ENCODE measurements at regions not wholly inside any gene's neighbourhood (a gene's known extent, or its start where the extent isn't known, plus 50 kb on each side); places are given as distances from the start of the nearest gene placed in this dataset.
"Not testable (repeated sequence)": the region's sequence is repeated elsewhere in the genome, so short reads cannot be mapped to it uniquely, and the experiment has no call there.

- H3K27me3 ChIP-seq (ENCODE audit: control insufficient read depth in 2 of 2, insufficient read depth in 1 of 2, low read length in 1 of 2) = no peaks in the 10 kb centered on the region
- H3K9me3 ChIP-seq (ENCODE audit: control insufficient read depth in 2 of 2, insufficient read depth in 1 of 2, low read length in 1 of 2) = peaks cover 0 to 9% of the 10 kb centered on the region in 2 donors
- 91% methylated on average over 5 of the region's 5 CpGs for WGBS
- no peak overlapping the region for H3K27ac ChIP-seq (ENCODE audit: low read depth in 1 of 2, low read length in 1 of 2)
- DNase-seq (ENCODE audit: low read depth in 6 of 9, low spot score in 9 of 9) = no peak
- H3K36me3 ChIP-seq (ENCODE audit: control insufficient read depth in 2 of 2, insufficient read depth in 2 of 2, low read length in 1 of 2) = no peaks in the 10 kb centered on the region
- no peak overlapping the region for H3K4me3 ChIP-seq (ENCODE audit: low read length in 2 of 2)
- H3K4me1 ChIP-seq (ENCODE audit: control insufficient read depth in 2 of 2, insufficient read depth in 2 of 2, low read length in 2 of 2) = no peaks in the 10 kb centered on the region
Observed at GRCh38 chr4:79248610-79249009, 77.3 kb downstream of the NAA11 start.

GRCh38 chr4:79247695-79248394 lies 78.0 kb downstream of the NAA11 start:
- H3K27me3 ChIP-seq (ENCODE audit: control insufficient read depth in 2 of 2, insufficient read depth in 1 of 2, low read length in 1 of 2) = no peaks in the 10 kb centered on the region
- peaks cover 0 to 9% of the 10 kb centered on the region in 2 donors for H3K9me3 ChIP-seq (ENCODE audit: control insufficient read depth in 2 of 2, insufficient read depth in 1 of 2, low read length in 1 of 2)
- no peak overlapping the region for H3K4me3 ChIP-seq (ENCODE audit: low read length in 2 of 2)
- H3K27ac ChIP-seq (ENCODE audit: low read depth in 1 of 2, low read length in 1 of 2) = no peak overlapping the region
- H3K36me3 ChIP-seq (ENCODE audit: control insufficient read depth in 2 of 2, insufficient read depth in 2 of 2, low read length in 1 of 2) = no peaks in the 10 kb centered on the region
- H3K4me1 ChIP-seq (ENCODE audit: control insufficient read depth in 2 of 2, insufficient read depth in 2 of 2, low read length in 2 of 2) = no peaks in the 10 kb centered on the region
- 93% methylated on average over 6 of the region's 6 CpGs for WGBS
- no peak for DNase-seq (ENCODE audit: low read depth in 6 of 9, low spot score in 9 of 9)

GRCh38 chr4:79245200-79245940 lies 80.5 kb downstream of the NAA11 start:
- not testable (repeated sequence) for H3K36me3 ChIP-seq (ENCODE audit: control insufficient read depth in 2 of 2, insufficient read depth in 2 of 2, low read length in 1 of 2); H3K9me3 ChIP-seq (ENCODE audit: control insufficient read depth in 2 of 2, insufficient read depth in 1 of 2, low read length in 1 of 2); H3K4me3 ChIP-seq (ENCODE audit: low read length in 2 of 2); H3K4me1 ChIP-seq (ENCODE audit: control insufficient read depth in 2 of 2, insufficient read depth in 2 of 2, low read length in 2 of 2); H3K27ac ChIP-seq (ENCODE audit: low read depth in 1 of 2, low read length in 1 of 2); DNase-seq (ENCODE audit: low read depth in 6 of 9, low spot score in 9 of 9); H3K27me3 ChIP-seq (ENCODE audit: control insufficient read depth in 2 of 2, insufficient read depth in 1 of 2, low read length in 1 of 2)
- 93% methylated on average over 44 of the region's 44 CpGs for WGBS

GRCh38 chr4:79241846-79242245 lies 84.0 kb downstream of the NAA11 start:
- no peak overlapping the region for H3K4me3 ChIP-seq (ENCODE audit: low read length in 2 of 2)
- 75% methylated on average over 3 of the region's 3 CpGs for WGBS
- H3K4me1 ChIP-seq (ENCODE audit: control insufficient read depth in 2 of 2, insufficient read depth in 2 of 2, low read length in 2 of 2) = no peaks in the 10 kb centered on the region
- H3K27ac ChIP-seq (ENCODE audit: low read depth in 1 of 2, low read length in 1 of 2) = no peak overlapping the region
- DNase-seq (ENCODE audit: low read depth in 6 of 9, low spot score in 9 of 9) = no peak
- no peaks in the 10 kb centered on the region for H3K27me3 ChIP-seq (ENCODE audit: control insufficient read depth in 2 of 2, insufficient read depth in 1 of 2, low read length in 1 of 2)
- H3K9me3 ChIP-seq (ENCODE audit: control insufficient read depth in 2 of 2, insufficient read depth in 1 of 2, low read length in 1 of 2) = peaks cover 0 to 9% of the 10 kb centered on the region in 2 donors
- H3K36me3 ChIP-seq (ENCODE audit: control insufficient read depth in 2 of 2, insufficient read depth in 2 of 2, low read length in 1 of 2) = no peaks in the 10 kb centered on the region

- no peak for DNase-seq (ENCODE audit: low read depth in 6 of 9, low spot score in 9 of 9)
- Histone ChIP-seq H3K27me3 (ENCODE audit: control insufficient read depth in 2 of 2, insufficient read depth in 1 of 2, low read length in 1 of 2) (no peaks in the 10 kb centered on the region), H3K9me3 (ENCODE audit: control insufficient read depth in 2 of 2, insufficient read depth in 1 of 2, low read length in 1 of 2) (no peaks in the 10 kb centered on the region), H3K4me1 (ENCODE audit: control insufficient read depth in 2 of 2, insufficient read depth in 2 of 2, low read length in 2 of 2) (no peaks in the 10 kb centered on the region), H3K36me3 (ENCODE audit: control insufficient read depth in 2 of 2, insufficient read depth in 2 of 2, low read length in 1 of 2) (no peaks in the 10 kb centered on the region), H3K4me3 (ENCODE audit: low read length in 2 of 2) (no peak overlapping the region), H3K27ac (ENCODE audit: low read depth in 1 of 2, low read length in 1 of 2) (no peak overlapping the region)
- 77% methylated on average over 2 of the region's 2 CpGs for WGBS
Observed at GRCh38 chr4:79237851-79238250, 88.0 kb downstream of the NAA11 start.

GRCh38 chr4:79236785-79237184 lies 89.1 kb downstream of the NAA11 start:
- H3K27ac ChIP-seq (ENCODE audit: low read depth in 1 of 2, low read length in 1 of 2) = no peak overlapping the region
- no peaks in the 10 kb centered on the region for H3K9me3 ChIP-seq (ENCODE audit: control insufficient read depth in 2 of 2, insufficient read depth in 1 of 2, low read length in 1 of 2)
- no peaks in the 10 kb centered on the region for H3K36me3 ChIP-seq (ENCODE audit: control insufficient read depth in 2 of 2, insufficient read depth in 2 of 2, low read length in 1 of 2)
- no peak overlapping the region for H3K4me3 ChIP-seq (ENCODE audit: low read length in 2 of 2)
- no peak for DNase-seq (ENCODE audit: low read depth in 6 of 9, low spot score in 9 of 9)
- no peaks in the 10 kb centered on the region for H3K4me1 ChIP-seq (ENCODE audit: control insufficient read depth in 2 of 2, insufficient read depth in 2 of 2, low read length in 2 of 2)
- H3K27me3 ChIP-seq (ENCODE audit: control insufficient read depth in 2 of 2, insufficient read depth in 1 of 2, low read length in 1 of 2) = no peaks in the 10 kb centered on the region
- 94% methylated on average over 1 of the region's 1 CpG for WGBS

- Histone ChIP-seq H3K27ac (ENCODE audit: low read depth in 1 of 2, low read length in 1 of 2) (no peak overlapping the region), H3K4me1 (ENCODE audit: control insufficient read depth in 2 of 2, insufficient read depth in 2 of 2, low read length in 2 of 2) (no peaks in the 10 kb centered on the region), H3K27me3 (ENCODE audit: control insufficient read depth in 2 of 2, insufficient read depth in 1 of 2, low read length in 1 of 2) (no peaks in the 10 kb centered on the region), H3K36me3 (ENCODE audit: control insufficient read depth in 2 of 2, insufficient read depth in 2 of 2, low read length in 1 of 2) (no peaks in the 10 kb centered on the region), H3K4me3 (ENCODE audit: low read length in 2 of 2) (no peak overlapping the region), H3K9me3 (ENCODE audit: control insufficient read depth in 2 of 2, insufficient read depth in 1 of 2, low read length in 1 of 2) (no peaks in the 10 kb centered on the region)
- no peak for DNase-seq (ENCODE audit: low read depth in 6 of 9, low spot score in 9 of 9)
- WGBS = 91% methylated on average over 4 of the region's 4 CpGs
Observed at GRCh38 chr4:79235095-79235494, 90.8 kb downstream of the NAA11 start.

- H3K36me3 ChIP-seq (ENCODE audit: control insufficient read depth in 2 of 2, insufficient read depth in 2 of 2, low read length in 1 of 2) = no peaks in the 10 kb centered on the region
- H3K27me3 ChIP-seq (ENCODE audit: control insufficient read depth in 2 of 2, insufficient read depth in 1 of 2, low read length in 1 of 2) = no peaks in the 10 kb centered on the region
- no peak for DNase-seq (ENCODE audit: low read depth in 6 of 9, low spot score in 9 of 9)
- H3K4me3 ChIP-seq (ENCODE audit: low read length in 2 of 2) = no peak overlapping the region
- H3K4me1 ChIP-seq (ENCODE audit: control insufficient read depth in 2 of 2, insufficient read depth in 2 of 2, low read length in 2 of 2) = no peaks in the 10 kb centered on the region
- WGBS = 98% methylated on average over 2 of the region's 2 CpGs
- H3K9me3 ChIP-seq (ENCODE audit: control insufficient read depth in 2 of 2, insufficient read depth in 1 of 2, low read length in 1 of 2) = no peaks in the 10 kb centered on the region
- H3K27ac ChIP-seq (ENCODE audit: low read depth in 1 of 2, low read length in 1 of 2) = no peak overlapping the region
Observed at GRCh38 chr4:79233820-79234219, 92.0 kb downstream of the NAA11 start.

GRCh38 chr4:79232540-79232939 lies 93.3 kb downstream of the NAA11 start:
- no peaks in the 10 kb centered on the region for H3K9me3 ChIP-seq (ENCODE audit: control insufficient read depth in 2 of 2, insufficient read depth in 1 of 2, low read length in 1 of 2)
- H3K4me3 ChIP-seq (ENCODE audit: low read length in 2 of 2) = no peak overlapping the region
- no peaks in the 10 kb centered on the region for H3K27me3 ChIP-seq (ENCODE audit: control insufficient read depth in 2 of 2, insufficient read depth in 1 of 2, low read length in 1 of 2)
- no peak for DNase-seq (ENCODE audit: low read depth in 6 of 9, low spot score in 9 of 9)
- H3K4me1 ChIP-seq (ENCODE audit: control insufficient read depth in 2 of 2, insufficient read depth in 2 of 2, low read length in 2 of 2) = no peaks in the 10 kb centered on the region
- no peak overlapping the region for H3K27ac ChIP-seq (ENCODE audit: low read depth in 1 of 2, low read length in 1 of 2)
- H3K36me3 ChIP-seq (ENCODE audit: control insufficient read depth in 2 of 2, insufficient read depth in 2 of 2, low read length in 1 of 2) = no peaks in the 10 kb centered on the region
